MV-4-11 (cell line): ENCODE measurements at regions not wholly inside any gene's neighbourhood (a gene's known extent, or its start where the extent isn't known, plus 50 kb on each side); places are given as distances from the start of the nearest gene placed in this dataset.

Source experiments
- DNase-seq: peaks from one replicate; lab custom pipeline; 2025; lab: John Stamatoyannopoulos, UW

DNA sequence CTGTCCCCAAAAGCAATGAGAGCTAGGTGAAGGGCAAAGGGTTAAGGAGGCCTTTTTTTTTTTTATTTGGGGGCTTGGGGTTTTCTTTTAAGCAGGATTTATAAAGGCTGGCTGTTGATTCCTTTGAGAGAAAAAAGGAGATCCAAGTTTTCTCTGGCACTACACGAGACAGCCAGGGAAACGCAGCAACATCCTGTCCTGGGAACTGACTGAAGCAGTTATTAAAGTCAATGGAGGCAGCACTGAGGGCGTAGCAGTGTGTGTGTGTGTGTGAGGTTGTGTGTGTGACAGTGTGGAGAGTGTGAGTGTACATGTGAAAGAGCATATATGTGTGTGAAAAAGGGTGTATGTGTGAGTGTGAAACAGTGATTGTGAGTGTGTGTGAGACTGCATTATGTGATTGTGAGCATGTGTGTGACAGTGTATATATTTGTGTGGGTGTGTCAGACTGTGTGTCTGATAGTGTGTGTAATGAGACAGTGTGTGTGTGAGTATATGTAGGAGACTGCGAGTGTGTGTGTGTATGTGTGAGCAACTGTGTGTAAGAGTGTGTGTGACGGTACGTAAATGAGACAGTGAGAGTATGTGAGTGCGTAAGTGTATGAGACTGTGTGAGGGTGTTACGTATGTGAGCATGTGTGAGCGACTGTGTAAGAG lies 65.9 kb upstream of the TIAM1 start:
- DNase-seq = no peak

DNA sequence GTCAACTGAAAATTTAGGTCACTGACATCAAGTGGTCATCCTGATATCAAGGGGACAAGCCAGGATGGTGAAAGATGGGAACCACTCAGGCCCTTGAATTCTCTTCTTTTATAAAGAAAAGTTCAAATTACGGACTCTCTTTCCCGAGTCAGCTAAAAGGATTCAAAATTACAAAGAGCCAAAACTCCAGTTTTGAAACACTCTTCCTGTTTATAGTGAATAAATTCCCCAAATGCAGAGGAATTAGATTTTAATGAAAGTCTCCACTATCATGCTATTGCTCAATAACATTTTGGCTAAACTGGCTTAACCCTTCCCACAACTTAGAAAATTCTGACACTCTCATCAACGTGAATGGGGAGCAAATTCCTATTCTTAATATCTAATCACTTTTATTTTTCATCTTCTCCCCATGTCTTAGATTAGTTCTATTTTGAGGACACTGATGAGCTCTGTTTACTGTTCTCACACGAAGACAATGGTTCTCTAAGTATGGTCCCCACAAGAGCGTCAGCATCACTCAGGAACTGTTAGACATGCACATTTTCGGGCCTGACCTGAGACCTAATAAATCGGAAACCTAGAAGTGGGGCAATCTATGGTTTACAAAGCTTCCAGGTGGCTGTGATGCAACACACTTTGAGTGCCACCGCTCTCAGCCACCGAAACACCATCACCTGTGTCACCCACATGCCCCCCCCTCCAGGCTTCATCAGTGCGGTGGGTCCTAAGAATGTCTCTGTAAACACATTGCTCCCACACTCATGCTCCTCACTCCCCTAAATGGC lies 64.4 kb upstream of the TIAM1 start:
- no peak for DNase-seq

DNA sequence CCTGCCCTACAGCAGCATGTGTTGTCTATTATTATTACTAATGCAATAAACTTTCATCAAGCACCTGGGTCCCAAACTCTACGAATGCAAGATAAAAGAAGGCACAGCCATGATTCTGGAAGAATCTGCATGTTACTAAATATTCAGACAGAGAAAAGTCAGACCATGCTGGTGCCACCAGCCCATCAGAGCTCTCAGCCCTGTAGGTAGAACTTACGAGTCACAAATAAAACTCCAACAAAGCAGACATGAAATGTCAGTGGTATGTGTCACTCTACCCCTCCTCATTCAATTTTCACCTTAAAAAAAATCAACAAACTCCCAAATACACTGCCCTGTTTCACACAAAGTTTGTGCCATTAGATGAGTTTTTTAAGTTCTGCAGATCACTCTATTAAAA lies 62.4 kb upstream of the TIAM1 start:
- DNase-seq = no peak

DNA sequence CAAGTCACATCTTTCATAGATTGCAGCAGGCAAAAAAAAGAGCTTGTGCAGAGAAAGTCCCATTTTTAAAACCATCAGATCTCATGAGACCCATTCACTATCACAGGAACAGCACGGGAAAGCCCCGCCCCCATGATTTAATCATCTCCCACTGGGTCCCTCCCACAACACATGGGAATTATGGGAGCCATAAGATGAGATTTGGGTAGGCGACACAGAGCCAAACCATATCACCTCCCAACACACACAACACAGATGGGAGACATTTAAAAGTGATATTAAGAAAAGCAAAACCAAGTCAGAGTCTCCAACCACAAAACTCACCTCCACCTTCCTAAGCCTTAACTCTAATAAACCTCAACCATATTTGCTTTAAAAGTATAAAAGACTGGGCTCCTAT lies 61.5 kb upstream of the TIAM1 start:
- no peak for DNase-seq

DNA sequence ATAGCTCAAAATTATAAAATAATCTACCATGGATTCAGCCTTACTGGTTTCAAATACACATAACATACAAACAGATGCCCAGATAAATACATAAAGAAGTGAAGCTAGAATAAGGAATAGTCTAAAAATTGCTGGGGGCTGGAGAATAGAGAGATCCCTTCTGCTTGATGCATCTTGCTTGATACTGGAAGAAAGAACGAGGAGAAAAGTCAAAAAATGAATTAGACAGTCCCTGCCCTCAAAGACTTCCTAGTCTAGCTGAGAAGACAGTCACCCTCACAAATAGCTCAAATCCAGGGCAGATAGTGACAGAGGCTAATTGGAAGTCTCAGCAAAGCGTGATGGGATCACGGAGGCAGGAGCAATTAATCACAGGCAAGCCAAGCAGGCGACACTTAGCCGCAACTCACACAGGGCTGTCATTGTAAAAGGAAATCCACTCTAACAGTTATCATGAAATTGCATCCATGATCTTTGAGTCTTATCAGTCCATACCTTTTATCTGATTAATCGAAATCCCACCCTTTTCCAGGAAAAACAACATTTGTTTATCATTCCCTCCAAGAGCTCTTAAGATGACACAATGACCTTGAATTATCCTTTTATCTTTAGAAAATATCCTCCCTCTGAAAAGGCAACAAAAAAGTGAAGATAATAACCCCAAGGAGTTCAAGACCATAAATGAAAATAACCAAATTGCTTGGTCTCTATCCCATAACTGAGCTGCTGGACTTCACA lies 59.7 kb upstream of the TIAM1 start:
- DNase-seq = no peak

DNA sequence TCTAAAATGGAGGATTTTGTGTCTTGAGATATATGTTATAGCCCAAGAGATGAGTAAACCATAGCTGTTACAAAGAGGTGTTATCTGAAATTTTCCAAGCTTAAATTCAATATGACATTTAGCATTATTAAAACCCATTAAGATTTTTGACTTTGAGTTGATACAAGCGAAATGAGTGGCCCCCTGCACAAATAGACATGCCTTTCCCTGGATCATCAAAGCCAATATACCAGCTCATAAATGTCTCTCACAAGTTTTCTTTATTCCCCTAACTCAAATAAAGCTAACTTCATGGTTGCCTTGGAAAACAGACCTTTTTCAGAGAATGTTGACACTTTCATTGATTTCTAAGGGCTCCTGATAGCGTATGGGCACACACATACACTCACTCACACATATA lies 55.5 kb upstream of the TIAM1 start:
- no peak for DNase-seq

DNA sequence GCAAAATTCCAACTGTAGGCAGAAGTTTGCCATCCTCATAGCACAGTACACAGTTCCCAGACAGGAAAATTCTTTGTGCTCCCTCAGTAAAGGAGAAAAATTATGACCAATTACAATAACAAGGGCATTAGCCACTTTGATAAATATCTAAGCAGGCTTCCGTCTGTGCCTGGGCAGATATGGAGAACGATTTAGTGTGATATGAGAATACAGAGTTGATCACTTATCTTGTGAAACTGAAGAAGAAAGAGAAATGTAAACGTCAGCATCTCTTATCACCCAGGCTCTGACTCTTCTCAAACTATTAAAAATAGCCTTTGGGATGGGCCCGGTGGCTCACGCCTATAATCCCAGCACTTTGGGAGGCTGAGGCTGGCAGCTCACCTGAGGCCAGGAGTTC lies 54.5 kb upstream of the TIAM1 start:
- DNase-seq = no peak

DNA sequence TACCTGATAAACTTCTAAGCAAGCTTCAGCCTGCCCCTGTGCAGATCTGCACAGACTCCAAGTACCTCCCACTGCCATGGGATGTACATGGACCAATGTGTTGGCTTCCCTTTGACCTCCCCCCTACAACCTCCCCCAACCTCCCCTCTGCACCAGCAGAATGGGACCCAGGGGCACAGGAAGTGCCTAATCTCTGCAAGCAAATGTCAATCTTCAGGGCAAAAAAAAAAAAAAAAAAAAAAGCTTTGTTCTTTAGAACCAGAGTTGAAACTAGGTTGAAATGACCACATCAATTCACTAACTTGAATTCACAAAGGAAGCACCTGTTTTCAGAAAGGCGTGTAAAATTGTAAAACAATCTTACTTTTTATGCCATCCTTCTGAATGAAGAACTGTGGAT lies 53.9 kb upstream of the TIAM1 start:
- no peak for DNase-seq

DNA sequence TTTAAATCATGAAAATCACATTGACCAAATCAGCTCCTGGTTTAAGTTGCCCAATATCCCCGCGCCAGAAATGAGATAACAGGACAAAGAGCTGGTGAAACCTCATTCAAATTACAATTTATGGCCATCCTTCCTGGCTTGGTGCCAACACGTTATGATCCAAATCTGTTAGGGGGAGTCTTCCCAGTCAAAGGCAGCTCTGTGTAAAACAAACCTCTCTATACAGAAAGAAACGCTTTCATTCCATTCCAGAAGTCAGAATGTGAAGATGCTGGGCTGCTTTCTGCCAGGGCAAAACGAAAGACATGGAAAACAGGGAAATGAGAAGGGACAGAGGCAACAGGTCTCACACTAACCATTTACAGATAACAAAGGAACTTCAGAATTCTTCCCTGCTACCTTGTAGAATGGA lies 53.5 kb upstream of the TIAM1 start:
- no peak for DNase-seq

DNA sequence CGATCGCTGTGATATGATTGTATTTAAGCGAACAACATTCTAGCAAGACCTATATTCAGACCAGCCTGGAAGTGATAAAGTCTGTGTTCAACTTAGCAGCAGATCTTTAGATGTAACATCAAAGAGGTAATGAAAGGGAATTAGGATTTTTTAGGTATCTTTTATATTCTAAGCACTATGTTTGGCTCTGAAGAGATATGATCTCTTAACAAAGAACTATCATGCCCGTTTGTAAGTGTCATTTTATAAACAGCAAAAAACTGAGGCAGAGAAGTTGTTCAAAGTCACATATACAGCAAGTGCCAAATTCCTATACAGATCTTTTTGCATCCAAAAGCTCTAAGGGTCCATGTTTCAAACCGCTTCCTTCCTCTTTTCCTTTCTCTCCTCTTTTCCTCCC lies 53.0 kb upstream of the TIAM1 start:
- DNase-seq = no peak

DNA sequence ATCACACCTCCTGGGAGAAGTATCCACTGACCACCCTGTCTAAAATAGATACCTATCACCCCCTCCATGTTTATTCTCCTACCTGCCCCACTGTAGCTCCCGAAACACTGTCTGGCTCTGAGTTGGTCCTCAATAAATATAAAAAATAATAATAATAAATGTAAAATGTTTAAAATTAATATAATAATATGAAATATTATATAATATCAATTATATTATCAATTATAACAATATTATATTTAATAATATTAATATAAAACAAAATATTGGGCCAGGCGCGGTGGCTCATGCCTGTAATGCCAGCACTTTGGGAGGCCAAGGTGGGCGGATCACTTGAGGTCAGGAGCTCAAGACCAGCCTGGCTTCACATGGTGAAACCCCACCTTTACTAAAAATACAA lies 52.3 kb upstream of the TIAM1 start:
- DNase-seq = no peak

DNA sequence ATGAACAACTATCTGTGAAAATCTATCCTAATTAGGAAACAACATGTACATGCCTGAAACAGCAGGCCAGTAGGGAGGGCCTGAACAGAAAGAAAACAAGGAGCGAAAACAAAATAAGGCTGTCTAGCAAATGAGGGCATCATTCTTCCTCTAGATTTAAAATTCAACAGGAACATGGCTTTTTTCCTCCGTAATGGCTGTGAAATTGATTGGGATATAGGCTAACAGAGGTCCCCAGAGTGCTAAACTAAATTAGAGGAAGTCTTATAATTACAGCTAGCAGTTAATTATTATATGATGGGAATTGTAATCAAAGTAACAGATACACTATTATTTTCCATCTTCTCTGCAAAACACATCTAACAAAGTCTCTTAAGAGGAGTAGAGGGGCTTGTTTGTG lies 51.7 kb upstream of the TIAM1 start:
- DNase-seq = no peak

DNA sequence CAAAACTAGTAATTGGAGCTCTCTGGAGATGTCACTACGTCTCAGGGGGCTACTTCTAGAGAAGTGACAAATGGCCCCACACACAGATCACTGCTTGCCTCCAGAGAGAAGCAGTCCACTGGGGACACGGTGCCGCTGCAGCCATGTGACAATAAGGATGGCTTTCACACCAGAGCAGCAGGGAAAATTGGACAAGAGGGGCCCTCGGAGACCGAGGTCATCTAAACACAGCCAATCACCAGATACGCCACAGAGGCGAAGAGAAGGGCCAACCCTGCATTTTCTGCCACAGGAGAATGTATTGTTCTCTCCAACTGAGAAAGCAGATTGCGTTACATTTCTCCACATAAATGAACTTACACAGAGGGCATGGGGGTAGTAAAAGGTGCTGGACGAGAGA lies 51.2 kb upstream of the TIAM1 start:
- DNase-seq = no peak

DNA sequence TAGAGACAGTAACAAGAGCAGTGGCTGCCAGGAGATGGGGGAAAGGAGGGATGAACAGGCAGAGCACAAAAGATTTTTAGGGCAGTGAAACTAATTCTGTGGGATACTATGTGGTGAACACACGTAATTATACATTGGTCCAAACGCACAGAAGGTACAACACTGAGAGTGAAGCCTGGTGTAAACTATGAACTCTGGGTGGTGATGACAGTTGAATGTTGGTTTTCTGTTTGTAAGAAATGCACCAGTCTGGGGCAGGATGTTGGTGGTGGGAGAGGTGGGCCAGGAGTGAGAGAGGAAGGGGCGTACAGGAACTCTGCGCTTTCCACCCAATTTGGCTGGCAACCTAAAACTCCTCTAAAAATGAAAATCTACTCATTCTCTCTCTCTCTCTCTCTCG lies 50.2 kb upstream of the TIAM1 start:
- DNase-seq = peak; percentile 35
